ENCODE measurements at regions not wholly inside any gene's neighbourhood (a gene's known extent, or its start where the extent isn't known, plus 50 kb on each side); places are given as distances from the start of the nearest gene placed in this dataset.

DNA sequence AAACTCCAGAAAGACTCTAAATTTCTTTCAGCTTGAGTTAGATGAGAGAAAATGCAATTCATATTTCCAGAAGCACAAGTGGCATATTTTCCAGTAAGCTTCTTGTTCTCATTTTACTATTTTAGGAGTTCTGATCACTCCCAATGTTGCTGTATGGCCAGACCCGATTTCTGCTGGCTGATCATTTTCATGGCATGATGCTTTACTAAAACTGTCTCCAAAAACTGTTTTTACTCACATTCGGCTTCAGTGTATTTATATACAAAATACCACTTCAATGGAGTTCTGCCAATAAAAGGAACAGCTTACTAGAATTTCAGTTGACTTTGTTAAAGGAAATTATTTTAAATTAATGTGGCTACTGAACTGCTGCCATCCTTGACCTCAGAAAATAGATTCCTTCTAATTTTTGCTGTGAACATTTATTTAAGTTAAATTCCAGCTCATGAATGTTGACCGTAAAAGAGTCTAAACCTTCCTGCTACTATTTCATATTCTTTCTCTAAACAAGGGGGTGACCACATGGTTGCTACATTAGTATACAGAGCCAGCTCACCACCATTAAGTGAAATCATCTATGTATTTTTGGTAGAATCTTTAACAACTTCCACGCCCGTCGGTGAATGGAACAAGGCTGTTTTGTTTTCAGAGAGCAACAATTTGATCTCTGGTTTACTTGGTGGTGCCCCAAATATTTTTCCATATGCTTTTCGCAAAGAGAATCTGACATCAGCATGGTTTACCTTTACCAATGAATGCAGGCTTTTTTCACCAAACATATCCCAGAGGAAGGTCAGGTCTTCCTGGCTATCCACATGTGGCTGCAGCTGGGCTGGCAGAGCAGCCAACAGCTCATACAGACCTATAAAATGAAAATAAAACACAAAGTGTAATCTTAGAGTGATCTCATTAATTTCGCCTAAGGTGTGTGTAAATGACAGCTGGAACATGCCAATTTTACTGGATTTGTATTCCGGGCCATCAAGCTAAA is 101.2 kb downstream of the MPP7 start:
- POLR2A ChIA-PET: interaction anchor here (1.0 kb wide), 1 partner anchor 20 kb away, joined by 3 read pairs; no protein-coding TSS in a partner anchor
- no peak for DNase-seq (ENCODE audit: extremely low spot score)
- no peak for TF ChIP-seq CTBP1 (IDR thresholded peaks at IDR 0.05; ENCODE audit: borderline replicate concordance)
- TF ChIP-seq ZNF384 (IDR thresholded peaks at IDR 0.05): no peak
- TF ChIP-seq L3MBTL2 (conservative IDR thresholded peaks at IDR 0.05): no peak
- TF ChIP-seq BHLHE40 (IDR thresholded peaks at IDR 0.05; ENCODE audit: borderline replicate concordance): no peak
- no peak for TF ChIP-seq HDGF (IDR thresholded peaks at IDR 0.05; ENCODE audit: borderline replicate concordance)
- TF ChIP-seq FOXK2 (IDR thresholded peaks at IDR 0.05): no peak
- TF ChIP-seq LEF1 (IDR thresholded peaks at IDR 0.05; ENCODE audit: borderline replicate concordance): no peak
- TF ChIP-seq ELF4 (IDR thresholded peaks at IDR 0.05): no peak
- TF ChIP-seq TARDBP (IDR thresholded peaks at IDR 0.05): no peak
- TF ChIP-seq FOXM1 (IDR thresholded peaks at IDR 0.05; ENCODE audit: borderline replicate concordance): no peak
- TF ChIP-seq SP1 (IDR thresholded peaks at IDR 0.05): no peak
- TF ChIP-seq ARNT (IDR thresholded peaks at IDR 0.05): no peak
- TF ChIP-seq, protein P1, sequence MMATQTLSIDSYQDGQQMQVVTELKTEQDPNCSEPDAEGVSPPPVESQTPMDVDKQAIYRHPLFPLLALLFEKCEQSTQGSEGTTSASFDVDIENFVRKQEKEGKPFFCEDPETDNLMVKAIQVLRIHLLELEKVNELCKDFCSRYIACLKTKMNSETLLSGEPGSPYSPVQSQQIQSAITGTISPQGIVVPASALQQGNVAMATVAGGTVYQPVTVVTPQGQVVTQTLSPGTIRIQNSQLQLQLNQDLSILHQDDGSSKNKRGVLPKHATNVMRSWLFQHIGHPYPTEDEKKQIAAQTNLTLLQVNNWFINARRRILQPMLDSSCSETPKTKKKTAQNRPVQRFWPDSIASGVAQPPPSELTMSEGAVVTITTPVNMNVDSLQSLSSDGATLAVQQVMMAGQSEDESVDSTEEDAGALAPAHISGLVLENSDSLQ (IDR thresholded peaks at IDR 0.05): no peak
- no peak for TF ChIP-seq SUZ12 (IDR thresholded peaks at IDR 0.05)
- no peak for TF ChIP-seq NFRKB (IDR thresholded peaks at IDR 0.05)
- TF ChIP-seq FOXA1 (IDR thresholded peaks at IDR 0.05): no peak
- CTCF ChIA-PET: no interaction called here

DNA sequence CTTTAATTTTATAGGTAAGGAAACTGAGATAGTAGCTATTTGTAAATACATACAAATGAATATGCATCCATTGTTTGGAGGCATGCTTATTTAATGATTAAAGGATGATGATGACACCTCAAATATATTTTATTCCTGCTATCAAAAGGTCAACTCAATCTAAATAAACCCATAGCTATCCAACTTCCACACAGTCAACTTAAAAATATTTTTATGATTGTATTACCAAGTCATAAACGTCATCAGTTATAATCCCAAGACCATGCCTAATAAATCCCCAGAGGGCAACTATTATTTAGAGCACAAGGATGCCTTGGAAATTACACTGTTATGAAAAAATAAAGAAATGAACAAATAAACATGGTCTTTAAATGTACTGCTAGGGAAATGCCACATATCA is 102.1 kb downstream of the MPP7 start:
- POLR2A ChIA-PET: interaction anchor here (1.0 kb wide), 1 partner anchor 20 kb away, joined by 3 read pairs; no protein-coding TSS in a partner anchor

DNA sequence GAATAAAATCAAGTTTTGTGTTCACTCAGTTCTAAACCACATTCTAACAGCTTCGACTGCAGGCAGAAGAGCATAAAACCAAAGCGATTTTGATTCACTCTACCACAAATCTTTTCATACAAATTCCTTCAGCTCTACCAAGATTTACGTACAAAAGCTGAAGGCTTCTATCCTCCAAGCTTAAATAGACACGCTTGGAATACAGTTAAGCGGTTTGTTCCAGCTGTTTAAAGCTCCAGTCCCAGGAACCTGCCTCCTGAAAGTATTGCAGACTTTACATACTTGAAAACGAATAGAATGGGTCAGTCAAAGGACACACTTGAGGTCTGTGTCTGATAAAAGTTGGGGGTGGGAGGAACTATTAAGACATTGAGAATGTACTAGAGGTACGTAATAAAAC is 102.9 kb downstream of the MPP7 start:
- TF ChIP-seq FOXM1 (IDR thresholded peaks at IDR 0.05; ENCODE audit: borderline replicate concordance): no peak
- no peak for DNase-seq (ENCODE audit: extremely low spot score)
- POLR2A ChIA-PET: no interaction called here
- CTCF ChIA-PET: interaction anchor here (0.8 kb wide), 1 partner anchor 21 kb away, joined by 3 read pairs; no protein-coding TSS in a partner anchor

More for the DNA sequence above, 102.1 kb downstream of the MPP7 start:
- DNase-seq (ENCODE audit: extremely low spot score): no peak
- CTCF ChIA-PET: no interaction called here
- TF ChIP-seq NFRKB (IDR thresholded peaks at IDR 0.05): no peak
- TF ChIP-seq FOXM1 (IDR thresholded peaks at IDR 0.05; ENCODE audit: borderline replicate concordance): no peak
- no peak for TF ChIP-seq CTBP1 (IDR thresholded peaks at IDR 0.05; ENCODE audit: borderline replicate concordance)
- TF ChIP-seq ARNT (IDR thresholded peaks at IDR 0.05): no peak
- no peak for TF ChIP-seq FOXA1 (IDR thresholded peaks at IDR 0.05)
- TF ChIP-seq LEF1 (IDR thresholded peaks at IDR 0.05; ENCODE audit: borderline replicate concordance): no peak
- TF ChIP-seq L3MBTL2 (conservative IDR thresholded peaks at IDR 0.05): no peak
- no peak for TF ChIP-seq HDGF (IDR thresholded peaks at IDR 0.05; ENCODE audit: borderline replicate concordance)
- TF ChIP-seq TARDBP (IDR thresholded peaks at IDR 0.05): no peak
- no peak for TF ChIP-seq FOXK2 (IDR thresholded peaks at IDR 0.05)
- TF ChIP-seq ELF4 (IDR thresholded peaks at IDR 0.05): no peak
- TF ChIP-seq BHLHE40 (IDR thresholded peaks at IDR 0.05; ENCODE audit: borderline replicate concordance): no peak
- TF ChIP-seq SP1 (IDR thresholded peaks at IDR 0.05): no peak
- no peak for TF ChIP-seq ZNF384 (IDR thresholded peaks at IDR 0.05)
- TF ChIP-seq SUZ12 (IDR thresholded peaks at IDR 0.05): no peak

DNA sequence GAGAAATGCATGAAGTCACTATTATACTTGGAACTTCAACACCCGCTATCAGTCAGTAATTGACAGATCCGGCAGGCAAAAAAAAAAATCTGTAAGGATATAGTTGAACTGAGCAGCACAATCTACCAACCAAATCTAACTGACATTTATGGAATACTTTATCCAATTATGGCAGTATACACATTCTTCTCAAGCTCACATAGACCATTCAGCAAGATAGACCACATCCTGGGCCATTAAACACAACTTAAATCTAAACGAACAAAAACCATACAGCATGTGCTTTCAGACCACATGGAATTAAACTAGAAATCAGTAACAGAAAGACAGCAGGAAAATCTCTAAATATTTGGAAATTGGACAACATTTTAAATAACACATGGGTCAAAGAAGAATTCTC is 112.7 kb downstream of the MPP7 start:
- POLR2A ChIA-PET: no interaction called here
- TF ChIP-seq TARDBP (IDR thresholded peaks at IDR 0.05) (no peak), NFRKB (IDR thresholded peaks at IDR 0.05) (no peak), ARNT (IDR thresholded peaks at IDR 0.05) (no peak), LEF1 (IDR thresholded peaks at IDR 0.05; ENCODE audit: borderline replicate concordance) (no peak), SUZ12 (IDR thresholded peaks at IDR 0.05) (no peak), CTBP1 (IDR thresholded peaks at IDR 0.05; ENCODE audit: borderline replicate concordance) (no peak), L3MBTL2 (conservative IDR thresholded peaks at IDR 0.05) (no peak)
- CTCF ChIA-PET: no interaction called here
- no peak for DNase-seq (ENCODE audit: extremely low spot score)

DNA sequence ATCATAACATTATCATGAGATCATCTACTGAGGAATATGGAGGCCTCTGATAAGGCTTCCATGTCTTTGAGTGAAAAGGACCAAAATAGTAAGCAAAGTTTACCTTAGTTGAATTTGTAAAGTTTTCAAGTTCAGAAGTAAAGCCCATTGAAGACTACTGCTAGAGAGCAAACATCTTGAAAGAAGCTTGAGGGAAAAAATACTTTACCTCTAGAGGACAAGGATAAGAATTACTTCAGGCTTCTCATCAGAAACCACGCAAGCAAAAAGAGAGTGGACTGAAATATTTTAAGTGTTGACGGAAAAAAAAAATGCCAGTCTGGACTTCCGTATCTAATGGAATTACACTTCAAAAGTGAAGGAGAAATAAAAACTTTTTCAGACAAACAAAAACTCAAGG is 114.3 kb downstream of the MPP7 start:
- ChIA-PET POLR2A (no interaction called here), CTCF (no interaction called here)
- no peak for DNase-seq (ENCODE audit: extremely low spot score)
- TF ChIP-seq NFRKB (IDR thresholded peaks at IDR 0.05) (no peak), SP1 (IDR thresholded peaks at IDR 0.05) (no peak), ELF4 (IDR thresholded peaks at IDR 0.05) (no peak), FOXM1 (IDR thresholded peaks at IDR 0.05; ENCODE audit: borderline replicate concordance) (no peak), FOXK2 (IDR thresholded peaks at IDR 0.05) (no peak), BHLHE40 (IDR thresholded peaks at IDR 0.05; ENCODE audit: borderline replicate concordance) (no peak), LEF1 (IDR thresholded peaks at IDR 0.05; ENCODE audit: borderline replicate concordance) (no peak), TARDBP (IDR thresholded peaks at IDR 0.05) (no peak), FOXA1 (IDR thresholded peaks at IDR 0.05) (no peak), CTBP1 (IDR thresholded peaks at IDR 0.05; ENCODE audit: borderline replicate concordance) (no peak), L3MBTL2 (conservative IDR thresholded peaks at IDR 0.05) (no peak)

DNA sequence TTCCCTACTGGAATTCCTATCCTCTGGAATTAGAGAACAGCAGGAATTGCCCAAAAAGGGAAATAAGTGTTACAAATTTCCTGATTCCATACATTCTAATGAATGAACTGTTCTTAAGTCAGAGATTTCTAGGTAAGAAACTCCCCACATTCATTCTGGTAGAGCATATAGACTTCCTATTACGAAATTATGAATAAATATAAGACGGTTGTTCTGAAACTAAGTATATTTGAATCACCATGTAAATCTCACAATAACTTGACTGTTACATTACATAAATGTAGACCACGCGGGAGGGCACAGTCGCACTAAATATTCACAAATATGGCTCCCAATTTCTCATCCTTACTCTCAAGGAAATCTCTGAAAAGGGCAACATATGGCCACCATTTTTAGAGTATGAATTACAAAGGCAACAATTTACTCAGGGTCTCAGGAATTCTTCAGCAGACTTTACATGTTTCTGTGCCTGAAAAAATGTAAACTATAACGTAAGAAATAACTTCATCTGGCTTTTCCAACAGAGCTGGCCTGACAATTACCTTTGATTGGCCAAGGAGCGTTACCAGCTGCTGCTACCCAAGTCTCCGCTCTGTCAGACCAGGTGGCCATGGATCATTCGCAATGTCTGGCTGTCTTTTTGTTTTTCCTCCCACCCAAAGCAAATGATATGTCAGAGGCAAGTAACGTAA is 115.8 kb downstream of the MPP7 start:
- TF ChIP-seq L3MBTL2 (conservative IDR thresholded peaks at IDR 0.05) (no peak), CTBP1 (IDR thresholded peaks at IDR 0.05; ENCODE audit: borderline replicate concordance) (no peak), NFRKB (IDR thresholded peaks at IDR 0.05) (no peak), ARNT (IDR thresholded peaks at IDR 0.05) (no peak), HDGF (IDR thresholded peaks at IDR 0.05; ENCODE audit: borderline replicate concordance) (no peak), FOXA1 (IDR thresholded peaks at IDR 0.05) (no peak), SP1 (IDR thresholded peaks at IDR 0.05) (no peak), ELF4 (IDR thresholded peaks at IDR 0.05) (no peak), BHLHE40 (IDR thresholded peaks at IDR 0.05; ENCODE audit: borderline replicate concordance) (no peak), SUZ12 (IDR thresholded peaks at IDR 0.05) (no peak), FOXM1 (IDR thresholded peaks at IDR 0.05; ENCODE audit: borderline replicate concordance) (no peak), LEF1 (IDR thresholded peaks at IDR 0.05; ENCODE audit: borderline replicate concordance) (no peak), ZNF384 (IDR thresholded peaks at IDR 0.05) (no peak), FOXK2 (IDR thresholded peaks at IDR 0.05) (no peak)
- TF ChIP-seq, protein P1 (IDR thresholded peaks at IDR 0.05): no peak
- ChIA-PET POLR2A (no interaction called here), CTCF (no interaction called here)
- no peak for DNase-seq (ENCODE audit: extremely low spot score)

All from HEK293T (cell line).